ENCODE measurements at regions not wholly inside any gene's neighbourhood (a gene's known extent, or its start where the extent isn't known, plus 50 kb on each side); places are given as distances from the start of the nearest gene placed in this dataset.

DNA sequence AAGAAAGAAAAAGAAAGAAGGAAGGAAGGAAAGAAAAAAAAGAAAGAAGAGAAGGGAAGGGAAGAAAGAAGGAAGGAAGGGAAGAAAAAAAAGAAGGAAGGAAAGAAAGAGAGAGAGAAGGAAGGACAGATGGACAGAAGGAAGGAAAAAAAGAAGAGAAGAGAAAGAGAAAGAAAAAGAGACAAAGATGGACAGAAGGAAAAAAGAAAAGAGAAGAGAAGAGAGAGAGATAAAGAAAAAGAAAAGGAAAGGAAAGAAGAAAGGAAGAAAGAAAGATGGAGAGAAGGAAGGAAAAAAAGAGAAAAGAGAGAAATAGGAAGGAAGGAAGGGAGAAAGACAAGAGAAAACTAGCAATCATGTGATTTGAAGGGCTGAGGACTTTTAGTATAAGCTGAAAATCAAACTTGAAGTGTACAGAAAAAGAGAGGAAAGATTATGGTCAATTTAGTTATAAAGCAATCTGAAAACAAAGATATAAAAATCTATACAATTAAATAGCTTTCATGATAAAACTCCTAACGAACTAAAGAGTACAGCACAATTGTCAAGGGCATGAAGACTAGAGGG lies 115.3 kb downstream of the LTN1 start:
- Mint-ChIP-seq H3K4me1 (ENCODE audit: low read depth, unreplicated experiment) (no peaks in the 10 kb centered on the region), H3K36me3 (ENCODE audit: unreplicated experiment) (no peaks in the 10 kb centered on the region)

GRCh38 chr21:28875078-28875477 lies 117.6 kb downstream of the LTN1 start:
- TF ChIP-seq, protein P1, sequence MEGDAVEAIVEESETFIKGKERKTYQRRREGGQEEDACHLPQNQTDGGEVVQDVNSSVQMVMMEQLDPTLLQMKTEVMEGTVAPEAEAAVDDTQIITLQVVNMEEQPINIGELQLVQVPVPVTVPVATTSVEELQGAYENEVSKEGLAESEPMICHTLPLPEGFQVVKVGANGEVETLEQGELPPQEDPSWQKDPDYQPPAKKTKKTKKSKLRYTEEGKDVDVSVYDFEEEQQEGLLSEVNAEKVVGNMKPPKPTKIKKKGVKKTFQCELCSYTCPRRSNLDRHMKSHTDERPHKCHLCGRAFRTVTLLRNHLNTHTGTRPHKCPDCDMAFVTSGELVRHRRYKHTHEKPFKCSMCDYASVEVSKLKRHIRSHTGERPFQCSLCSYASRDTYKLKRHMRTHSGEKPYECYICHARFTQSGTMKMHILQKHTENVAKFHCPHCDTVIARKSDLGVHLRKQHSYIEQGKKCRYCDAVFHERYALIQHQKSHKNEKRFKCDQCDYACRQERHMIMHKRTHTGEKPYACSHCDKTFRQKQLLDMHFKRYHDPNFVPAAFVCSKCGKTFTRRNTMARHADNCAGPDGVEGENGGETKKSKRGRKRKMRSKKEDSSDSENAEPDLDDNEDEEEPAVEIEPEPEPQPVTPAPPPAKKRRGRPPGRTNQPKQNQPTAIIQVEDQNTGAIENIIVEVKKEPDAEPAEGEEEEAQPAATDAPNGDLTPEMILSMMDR (IDR thresholded peaks at IDR 0.05; ENCODE audit: partially characterized antibody, unreplicated experiment) = no peak
- H3K36me3 Mint-ChIP-seq (ENCODE audit: unreplicated experiment) = no peaks in the 10 kb centered on the region
- no peak for DNase-seq
- H3K4me3 Mint-ChIP-seq (ENCODE audit: unreplicated experiment) = no peak overlapping the region
- H3K4me1 Mint-ChIP-seq (ENCODE audit: low read depth, unreplicated experiment) = no peaks in the 10 kb centered on the region
- no peak overlapping the region for H3K27ac Mint-ChIP-seq (ENCODE audit: unreplicated experiment)
- no peaks in the 10 kb centered on the region for H3K9me3 Mint-ChIP-seq (ENCODE audit: unreplicated experiment)
- H3K27me3 Mint-ChIP-seq (ENCODE audit: unreplicated experiment) = no peaks in the 10 kb centered on the region

More for the DNA sequence above, 115.3 kb downstream of the LTN1 start:
- Mint-ChIP-seq H3K9me3 (ENCODE audit: unreplicated experiment) (no peaks in the 10 kb centered on the region), H3K27me3 (ENCODE audit: unreplicated experiment) (no peaks in the 10 kb centered on the region), H3K4me3 (ENCODE audit: unreplicated experiment) (no peak overlapping the region), H3K27ac (ENCODE audit: unreplicated experiment) (no peak overlapping the region)
- TF ChIP-seq, protein P1 (IDR thresholded peaks at IDR 0.05; ENCODE audit: partially characterized antibody, unreplicated experiment) = no peak
- DNase-seq = no peak

GRCh38 chr21:28872218-28872617 lies 120.5 kb downstream of the LTN1 start:
- H3K4me1 Mint-ChIP-seq (ENCODE audit: low read depth, unreplicated experiment) = no peaks in the 10 kb centered on the region
- no peaks in the 10 kb centered on the region for H3K9me3 Mint-ChIP-seq (ENCODE audit: unreplicated experiment)
- no peaks in the 10 kb centered on the region for H3K36me3 Mint-ChIP-seq (ENCODE audit: unreplicated experiment)
- TF ChIP-seq, protein P1 (IDR thresholded peaks at IDR 0.05; ENCODE audit: partially characterized antibody, unreplicated experiment) = no peak
- no peaks in the 10 kb centered on the region for H3K27me3 Mint-ChIP-seq (ENCODE audit: unreplicated experiment)
- H3K4me3 Mint-ChIP-seq (ENCODE audit: unreplicated experiment) = no peak overlapping the region
- no peak for DNase-seq
- H3K27ac Mint-ChIP-seq (ENCODE audit: unreplicated experiment) = no peak overlapping the region

DNA sequence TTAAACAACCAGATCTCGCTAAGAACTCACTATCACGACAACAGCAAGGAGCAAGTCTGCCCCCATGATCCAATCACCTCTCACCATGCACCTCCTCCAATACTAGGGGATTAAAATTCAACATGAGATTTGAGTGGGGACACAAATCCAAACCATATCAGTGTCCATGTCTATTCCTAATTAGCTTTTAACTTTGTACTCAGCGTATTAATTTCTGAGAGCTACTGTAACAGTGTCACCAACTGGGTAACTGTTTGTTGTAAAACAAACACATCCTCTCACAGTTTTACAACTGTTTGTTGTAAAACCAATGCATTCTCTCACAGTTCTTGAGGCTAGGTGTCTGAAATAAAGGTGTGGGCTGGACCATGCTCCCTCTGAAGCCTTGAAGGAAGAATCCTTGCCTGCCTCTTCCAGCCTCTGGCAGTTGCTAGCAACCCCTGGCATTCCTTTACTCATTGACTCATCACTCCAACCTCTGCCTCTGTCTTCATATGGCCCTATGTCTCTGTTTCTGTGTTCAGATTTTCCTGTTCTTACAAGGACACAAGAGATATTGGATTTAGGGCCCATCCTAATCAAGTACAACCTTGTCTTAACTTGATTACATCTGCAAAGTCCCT lies 121.2 kb downstream of the LTN1 start:
- Mint-ChIP-seq H3K9me3 (ENCODE audit: unreplicated experiment) (no peaks in the 10 kb centered on the region), H3K27ac (ENCODE audit: unreplicated experiment) (no peak overlapping the region), H3K4me3 (ENCODE audit: unreplicated experiment) (no peak overlapping the region), H3K27me3 (ENCODE audit: unreplicated experiment) (no peaks in the 10 kb centered on the region), H3K4me1 (ENCODE audit: low read depth, unreplicated experiment) (no peaks in the 10 kb centered on the region), H3K36me3 (ENCODE audit: unreplicated experiment) (no peaks in the 10 kb centered on the region)
- DNase-seq = no peak
- TF ChIP-seq, protein P1 (IDR thresholded peaks at IDR 0.05; ENCODE audit: partially characterized antibody, unreplicated experiment) = no peak

- Mint-ChIP-seq H3K9me3 (ENCODE audit: unreplicated experiment) (peaks cover 3% of the 10 kb centered on the region), H3K4me3 (ENCODE audit: unreplicated experiment) (no peak overlapping the region), H3K4me1 (ENCODE audit: low read depth, unreplicated experiment) (no peaks in the 10 kb centered on the region), H3K36me3 (ENCODE audit: unreplicated experiment) (peaks cover 4% of the 10 kb centered on the region), H3K27me3 (ENCODE audit: unreplicated experiment) (peaks cover 2% of the 10 kb centered on the region), H3K27ac (ENCODE audit: unreplicated experiment) (no peak overlapping the region)
- no peak for DNase-seq
- TF ChIP-seq, protein P1 (IDR thresholded peaks at IDR 0.05; ENCODE audit: partially characterized antibody, unreplicated experiment) = no peak
Measured at GRCh38 chr21:28867401-28867800, 125.3 kb downstream of the LTN1 start.
